ENCODE measurements at regions not wholly inside any gene's neighbourhood (a gene's known extent, or its start where the extent isn't known, plus 50 kb on each side); places are given as distances from the start of the nearest gene placed in this dataset.

DNA sequence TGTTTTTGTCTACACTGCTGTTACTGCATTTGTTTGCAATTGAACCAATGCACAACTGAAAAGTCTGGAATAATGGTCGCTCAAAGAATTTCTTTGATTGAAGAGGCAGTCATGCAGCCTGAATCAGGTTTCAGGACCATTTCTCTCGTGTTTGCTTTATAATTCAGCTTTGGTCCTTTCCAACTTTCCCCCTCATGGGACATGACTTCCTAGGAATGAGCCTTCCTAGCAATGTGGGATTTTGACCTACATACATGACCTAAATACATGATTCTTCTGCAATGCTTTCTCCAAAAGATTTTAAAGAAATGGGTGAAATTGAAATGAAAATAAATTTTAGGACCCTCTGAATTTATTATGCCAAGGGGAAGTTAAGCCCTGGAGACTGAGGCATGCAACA lies 197.4 kb downstream of the MREG start:
- ChIA-PET POLR2A (interaction anchor here (0.7 kb wide), 1 partner anchor 628 kb away, joined by 3 read pairs; no protein-coding TSS in a partner anchor), CTCF (no interaction called here)
- no peak overlapping the region for H3K4me3 ChIP-seq (ENCODE audit: low read depth in 2 of 2, low read length in 2 of 2)
- H3K4me1 ChIP-seq (ENCODE audit: control insufficient read depth, insufficient read depth, low read length): no peaks in the 10 kb centered on the region
- H3K36me3 ChIP-seq (ENCODE audit: control insufficient read depth, insufficient read depth, low read length): no peaks in the 10 kb centered on the region
- no peaks in the 10 kb centered on the region for H3K27me3 ChIP-seq (ENCODE audit: control insufficient read depth, insufficient read depth, low read length)
- H3K9me3 ChIP-seq (ENCODE audit: control insufficient read depth, insufficient read depth, low read depth, low read length): no peaks in the 10 kb centered on the region
- no peak for DNase-seq (ENCODE audit: low read depth, low spot score)
- no peak overlapping the region for H3K27ac ChIP-seq (ENCODE audit: low read length)
- no peak for ATAC-seq
- in situ Hi-C loops (cut with HindIII; ENCODE audit: low pct_unique_long_range_greater_than_20kb, low sequenced_read_pairs) (no loop called here), intact Hi-C loops (cut with micrococcal nuclease; ENCODE audit: unreplicated experiment) (no loop called here)
- BruUV-seq (replicated peaks): no TSS peak
- TF ChIP-seq POLR2AphosphoS5 (IDR thresholded peaks at IDR 0.05; ENCODE audit: low read depth, low read length) (no peak), TCF7L2 (IDR thresholded peaks at IDR 0.05; ENCODE audit: low read depth, low read length) (no peak), SIN3A (IDR thresholded peaks at IDR 0.05; ENCODE audit: borderline replicate concordance, insufficient read depth, low read depth, low read length) (no peak)
- TF ChIP-seq, protein P1, sequence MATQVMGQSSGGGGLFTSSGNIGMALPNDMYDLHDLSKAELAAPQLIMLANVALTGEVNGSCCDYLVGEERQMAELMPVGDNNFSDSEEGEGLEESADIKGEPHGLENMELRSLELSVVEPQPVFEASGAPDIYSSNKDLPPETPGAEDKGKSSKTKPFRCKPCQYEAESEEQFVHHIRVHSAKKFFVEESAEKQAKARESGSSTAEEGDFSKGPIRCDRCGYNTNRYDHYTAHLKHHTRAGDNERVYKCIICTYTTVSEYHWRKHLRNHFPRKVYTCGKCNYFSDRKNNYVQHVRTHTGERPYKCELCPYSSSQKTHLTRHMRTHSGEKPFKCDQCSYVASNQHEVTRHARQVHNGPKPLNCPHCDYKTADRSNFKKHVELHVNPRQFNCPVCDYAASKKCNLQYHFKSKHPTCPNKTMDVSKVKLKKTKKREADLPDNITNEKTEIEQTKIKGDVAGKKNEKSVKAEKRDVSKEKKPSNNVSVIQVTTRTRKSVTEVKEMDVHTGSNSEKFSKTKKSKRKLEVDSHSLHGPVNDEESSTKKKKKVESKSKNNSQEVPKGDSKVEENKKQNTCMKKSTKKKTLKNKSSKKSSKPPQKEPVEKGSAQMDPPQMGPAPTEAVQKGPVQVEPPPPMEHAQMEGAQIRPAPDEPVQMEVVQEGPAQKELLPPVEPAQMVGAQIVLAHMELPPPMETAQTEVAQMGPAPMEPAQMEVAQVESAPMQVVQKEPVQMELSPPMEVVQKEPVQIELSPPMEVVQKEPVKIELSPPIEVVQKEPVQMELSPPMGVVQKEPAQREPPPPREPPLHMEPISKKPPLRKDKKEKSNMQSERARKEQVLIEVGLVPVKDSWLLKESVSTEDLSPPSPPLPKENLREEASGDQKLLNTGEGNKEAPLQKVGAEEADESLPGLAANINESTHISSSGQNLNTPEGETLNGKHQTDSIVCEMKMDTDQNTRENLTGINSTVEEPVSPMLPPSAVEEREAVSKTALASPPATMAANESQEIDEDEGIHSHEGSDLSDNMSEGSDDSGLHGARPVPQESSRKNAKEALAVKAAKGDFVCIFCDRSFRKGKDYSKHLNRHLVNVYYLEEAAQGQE (IDR thresholded peaks at IDR 0.05; ENCODE audit: insufficient read depth in 1 of 2, low read depth in 2 of 2, low read length in 1 of 2): no peak
- TF ChIP-seq, protein P2, sequence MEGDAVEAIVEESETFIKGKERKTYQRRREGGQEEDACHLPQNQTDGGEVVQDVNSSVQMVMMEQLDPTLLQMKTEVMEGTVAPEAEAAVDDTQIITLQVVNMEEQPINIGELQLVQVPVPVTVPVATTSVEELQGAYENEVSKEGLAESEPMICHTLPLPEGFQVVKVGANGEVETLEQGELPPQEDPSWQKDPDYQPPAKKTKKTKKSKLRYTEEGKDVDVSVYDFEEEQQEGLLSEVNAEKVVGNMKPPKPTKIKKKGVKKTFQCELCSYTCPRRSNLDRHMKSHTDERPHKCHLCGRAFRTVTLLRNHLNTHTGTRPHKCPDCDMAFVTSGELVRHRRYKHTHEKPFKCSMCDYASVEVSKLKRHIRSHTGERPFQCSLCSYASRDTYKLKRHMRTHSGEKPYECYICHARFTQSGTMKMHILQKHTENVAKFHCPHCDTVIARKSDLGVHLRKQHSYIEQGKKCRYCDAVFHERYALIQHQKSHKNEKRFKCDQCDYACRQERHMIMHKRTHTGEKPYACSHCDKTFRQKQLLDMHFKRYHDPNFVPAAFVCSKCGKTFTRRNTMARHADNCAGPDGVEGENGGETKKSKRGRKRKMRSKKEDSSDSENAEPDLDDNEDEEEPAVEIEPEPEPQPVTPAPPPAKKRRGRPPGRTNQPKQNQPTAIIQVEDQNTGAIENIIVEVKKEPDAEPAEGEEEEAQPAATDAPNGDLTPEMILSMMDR (IDR thresholded peaks at IDR 0.05): no peak

DNA sequence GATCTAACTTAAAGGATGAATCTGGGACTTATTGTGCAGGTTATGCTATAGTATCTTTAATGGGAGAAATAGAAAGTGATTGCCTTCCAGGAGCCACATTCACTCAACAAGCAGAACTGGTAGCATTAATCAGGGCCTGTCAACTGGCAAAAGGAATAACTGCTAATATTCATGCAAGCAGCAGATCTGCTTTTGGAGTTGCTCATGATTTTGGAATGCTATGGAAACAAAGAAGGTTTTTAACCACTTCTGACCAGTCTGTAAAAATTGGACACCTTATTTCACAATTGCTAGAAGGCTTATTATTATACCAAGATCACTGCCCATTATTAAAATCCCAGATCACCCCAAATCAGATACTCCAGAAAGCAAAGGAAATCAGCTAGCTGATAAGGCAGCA lies 200.4 kb downstream of the MREG start:
- Histone ChIP-seq H3K36me3 (ENCODE audit: control insufficient read depth, insufficient read depth, low read length) (no peaks in the 10 kb centered on the region), H3K4me1 (ENCODE audit: control insufficient read depth, insufficient read depth, low read length) (no peaks in the 10 kb centered on the region), H3K27ac (ENCODE audit: low read length) (no peak overlapping the region), H3K4me3 (ENCODE audit: low read depth in 2 of 2, low read length in 2 of 2) (no peak overlapping the region), H3K27me3 (ENCODE audit: control insufficient read depth, insufficient read depth, low read length) (no peaks in the 10 kb centered on the region), H3K9me3 (ENCODE audit: control insufficient read depth, insufficient read depth, low read depth, low read length) (no peaks in the 10 kb centered on the region)
- CTCF ChIA-PET: no interaction called here
- in situ Hi-C loops (cut with HindIII; ENCODE audit: low pct_unique_long_range_greater_than_20kb, low sequenced_read_pairs): no loop called here
- BruUV-seq (replicated peaks): no TSS peak
- intact Hi-C loops (cut with micrococcal nuclease; ENCODE audit: unreplicated experiment): no loop called here
- POLR2A ChIA-PET: interaction anchor here (0.5 kb wide), 1 partner anchor 344 kb away, joined by 4 read pairs; no protein-coding TSS in a partner anchor
- TF ChIP-seq POLR2AphosphoS5 (IDR thresholded peaks at IDR 0.05; ENCODE audit: low read depth, low read length) (no peak), SIN3A (IDR thresholded peaks at IDR 0.05; ENCODE audit: borderline replicate concordance, insufficient read depth, low read depth, low read length) (no peak)
- no peak for ATAC-seq
- no peak for DNase-seq (ENCODE audit: low read depth, low spot score)

DNA sequence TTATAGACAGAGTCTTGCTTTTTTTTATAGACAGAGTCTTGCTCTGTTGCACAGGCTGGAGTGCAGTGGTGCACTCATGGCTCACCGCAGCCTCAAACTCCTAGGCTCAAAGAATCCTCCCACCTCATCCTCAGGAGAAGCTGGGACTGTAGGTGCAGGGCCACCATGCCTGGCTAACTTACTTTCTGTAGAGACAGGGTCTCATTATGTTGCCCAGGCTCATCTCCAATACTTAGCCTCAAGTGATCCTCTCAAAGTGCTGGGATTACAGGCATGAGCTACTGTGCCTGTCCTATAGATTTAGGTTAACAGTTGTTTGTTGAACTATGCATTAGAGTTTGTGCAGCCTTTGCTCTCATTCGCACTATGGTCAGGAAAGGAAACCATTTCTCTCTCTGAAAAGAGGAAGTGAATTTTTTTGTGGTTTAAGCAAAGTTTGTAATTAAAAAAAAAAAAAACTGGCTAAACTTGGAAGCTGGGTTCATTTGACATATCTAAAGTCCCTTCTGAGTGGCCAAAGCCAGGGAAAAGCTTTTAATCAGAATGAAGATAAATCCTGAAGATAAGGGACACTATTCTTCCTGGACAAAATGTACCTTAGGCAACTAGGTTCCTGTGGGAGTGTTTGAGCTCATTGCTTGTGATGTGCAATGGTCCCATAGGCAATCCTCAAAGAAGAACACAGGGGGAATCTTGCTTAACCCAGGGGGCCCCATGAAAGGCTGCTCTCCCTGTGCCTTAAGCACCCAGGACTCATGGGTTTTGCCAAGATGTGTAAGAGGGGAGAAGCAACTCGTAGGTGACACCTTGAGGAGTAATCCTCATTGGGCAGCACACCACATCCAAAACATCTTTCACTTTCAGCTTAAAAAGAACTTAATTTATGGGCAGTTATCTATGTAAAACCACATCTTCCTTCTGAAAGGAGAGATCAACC lies 201.7 kb downstream of the MREG start:
- POLR2A ChIA-PET: no interaction called here
- TF ChIP-seq SIN3A (IDR thresholded peaks at IDR 0.05; ENCODE audit: borderline replicate concordance, insufficient read depth, low read depth, low read length) (no peak), TCF7L2 (IDR thresholded peaks at IDR 0.05; ENCODE audit: low read depth, low read length) (no peak), POLR2AphosphoS5 (IDR thresholded peaks at IDR 0.05; ENCODE audit: low read depth, low read length) (no peak)
- TF ChIP-seq, protein P2 (IDR thresholded peaks at IDR 0.05): no peak
- TF ChIP-seq, protein P1 (IDR thresholded peaks at IDR 0.05; ENCODE audit: insufficient read depth in 1 of 2, low read depth in 2 of 2, low read length in 1 of 2): no peak
- Histone ChIP-seq H3K27ac (ENCODE audit: low read length) (no peak overlapping the region), H3K4me3 (ENCODE audit: low read depth in 2 of 2, low read length in 2 of 2) (no peak overlapping the region), H3K36me3 (ENCODE audit: control insufficient read depth, insufficient read depth, low read length) (no peaks in the 10 kb centered on the region), H3K9me3 (ENCODE audit: control insufficient read depth, insufficient read depth, low read depth, low read length) (no peaks in the 10 kb centered on the region), H3K4me1 (ENCODE audit: control insufficient read depth, insufficient read depth, low read length) (no peaks in the 10 kb centered on the region), H3K27me3 (ENCODE audit: control insufficient read depth, insufficient read depth, low read length) (no peaks in the 10 kb centered on the region)
- CTCF ChIA-PET: no interaction called here
- intact Hi-C loops (cut with micrococcal nuclease; ENCODE audit: unreplicated experiment) (no loop called here), in situ Hi-C loops (cut with HindIII; ENCODE audit: low pct_unique_long_range_greater_than_20kb, low sequenced_read_pairs) (no loop called here)
- no peak for ATAC-seq
- no peak for DNase-seq (ENCODE audit: low read depth, low spot score)
- BruUV-seq (replicated peaks): no TSS peak
